Progenitor cell of endocrine pancreas (in vitro differentiated cells): ENCODE measurements at regions not wholly inside any gene's neighbourhood (a gene's known extent, or its start where the extent isn't known, plus 50 kb on each side); places are given as distances from the start of the nearest gene placed in this dataset.

ENCODE experiments used
- DNase-seq: peaks from one replicate; pipeline ENCODE4 v3.0.0; 2021; ENCODE audit warnings: low spot score; ENCODE audit not compliant: unreplicated experiment
- H3K27ac Mint-ChIP-seq: 2 replicates; pipeline ENCODE4 v1.8.0; 2021; ENCODE audit warnings: mild to moderate bottlenecking, moderate library complexity, mixed read lengths
- H3K27me3 Mint-ChIP-seq: 2 replicates; pipeline ENCODE4 v1.8.0; 2021; ENCODE audit warnings: mixed read lengths
- H3K36me3 Mint-ChIP-seq: 2 replicates; pipeline ENCODE4 v1.8.0; 2022; ENCODE audit warnings: mixed read lengths; ENCODE audit not compliant: insufficient read depth
- H3K4me1 Mint-ChIP-seq: 2 replicates; pipeline ENCODE4 v1.8.0; 2021; ENCODE audit warnings: low read depth, mixed read lengths
- H3K4me3 Mint-ChIP-seq: 2 replicates; pipeline ENCODE4 v1.8.0; 2021; ENCODE audit warnings: low read depth, mild to moderate bottlenecking, moderate library complexity, mixed read lengths
- H3K9me3 Mint-ChIP-seq: 2 replicates; pipeline ENCODE4 v1.8.0; 2021; ENCODE audit warnings: low read depth, mixed read lengths
- TF ChIP-seq, protein P1 (sequence below): fragments of 200-600 bp; sonication (generic); IDR thresholded peaks from one replicate; pipeline ENCODE4 v1.5.0; 2021; ENCODE audit warnings: antibody characterized with exemption, mild to moderate bottlenecking; ENCODE audit not compliant: unreplicated experiment

DNA sequence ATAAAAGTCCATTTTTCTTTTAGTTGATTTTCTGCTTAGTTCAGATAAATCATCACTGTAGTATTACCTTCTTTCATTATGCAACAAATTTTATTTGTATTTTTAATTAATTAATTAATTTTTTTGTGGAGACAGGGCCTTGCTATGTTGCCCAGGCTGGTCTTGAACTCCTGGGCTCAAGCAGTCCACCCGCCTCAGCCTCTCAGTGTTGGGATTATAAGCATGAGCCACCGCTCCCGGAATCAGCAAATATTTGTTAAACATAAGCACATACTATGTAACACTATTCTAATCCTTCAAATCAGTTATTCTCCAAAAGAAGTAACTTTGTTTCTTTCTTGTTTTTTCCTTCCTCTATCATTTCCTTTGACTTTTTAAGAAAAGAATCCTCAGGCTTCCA is 584.8 kb upstream of the ANKRD30A start:
- no peaks in the 10 kb centered on the region for H3K36me3 Mint-ChIP-seq
- no peak overlapping the region for H3K4me3 Mint-ChIP-seq
- peaks cover 14% of the 10 kb centered on the region for H3K4me1 Mint-ChIP-seq
- no peak overlapping the region for H3K27ac Mint-ChIP-seq
- DNase-seq: no peak
- no peaks in the 10 kb centered on the region for H3K9me3 Mint-ChIP-seq
- TF ChIP-seq, protein P1, sequence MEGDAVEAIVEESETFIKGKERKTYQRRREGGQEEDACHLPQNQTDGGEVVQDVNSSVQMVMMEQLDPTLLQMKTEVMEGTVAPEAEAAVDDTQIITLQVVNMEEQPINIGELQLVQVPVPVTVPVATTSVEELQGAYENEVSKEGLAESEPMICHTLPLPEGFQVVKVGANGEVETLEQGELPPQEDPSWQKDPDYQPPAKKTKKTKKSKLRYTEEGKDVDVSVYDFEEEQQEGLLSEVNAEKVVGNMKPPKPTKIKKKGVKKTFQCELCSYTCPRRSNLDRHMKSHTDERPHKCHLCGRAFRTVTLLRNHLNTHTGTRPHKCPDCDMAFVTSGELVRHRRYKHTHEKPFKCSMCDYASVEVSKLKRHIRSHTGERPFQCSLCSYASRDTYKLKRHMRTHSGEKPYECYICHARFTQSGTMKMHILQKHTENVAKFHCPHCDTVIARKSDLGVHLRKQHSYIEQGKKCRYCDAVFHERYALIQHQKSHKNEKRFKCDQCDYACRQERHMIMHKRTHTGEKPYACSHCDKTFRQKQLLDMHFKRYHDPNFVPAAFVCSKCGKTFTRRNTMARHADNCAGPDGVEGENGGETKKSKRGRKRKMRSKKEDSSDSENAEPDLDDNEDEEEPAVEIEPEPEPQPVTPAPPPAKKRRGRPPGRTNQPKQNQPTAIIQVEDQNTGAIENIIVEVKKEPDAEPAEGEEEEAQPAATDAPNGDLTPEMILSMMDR: no peak
- H3K27me3 Mint-ChIP-seq: no peaks in the 10 kb centered on the region

DNA sequence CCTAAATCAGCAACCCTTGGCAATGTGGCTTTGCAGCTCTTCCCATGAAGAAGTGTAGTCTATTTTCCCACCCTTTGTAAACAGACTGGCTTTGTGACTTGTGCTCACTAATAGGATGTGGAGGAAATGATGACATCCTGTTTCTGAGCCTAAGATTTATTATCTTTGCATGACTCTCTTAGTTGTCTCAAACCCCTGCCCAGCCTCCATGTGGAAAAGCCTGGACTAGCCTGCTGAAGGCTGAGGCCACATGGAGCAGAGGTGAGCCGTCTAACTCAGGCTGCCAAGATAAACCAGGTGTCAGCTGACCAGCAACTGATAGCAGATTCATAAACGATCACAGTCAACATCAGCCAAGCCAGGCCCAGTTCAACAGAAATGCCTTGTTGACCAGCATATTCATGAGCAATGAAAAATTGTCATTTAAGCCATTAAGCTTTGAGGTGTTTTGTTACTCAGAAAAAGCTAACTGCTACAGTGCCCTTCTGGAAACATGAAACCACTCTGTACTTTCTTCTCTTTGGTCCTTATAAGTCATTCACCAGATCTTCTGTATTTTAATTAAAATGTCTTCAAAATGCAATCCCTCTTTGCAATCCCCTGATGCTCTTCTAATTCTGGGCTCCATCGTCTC is 586.3 kb upstream of the ANKRD30A start:
- TF ChIP-seq, protein P1: no peak
- no peak for DNase-seq
- Mint-ChIP-seq H3K9me3 (no peaks in the 10 kb centered on the region), H3K27me3 (no peaks in the 10 kb centered on the region), H3K4me1 (peaks cover 14% of the 10 kb centered on the region), H3K36me3 (no peaks in the 10 kb centered on the region), H3K4me3 (no peak overlapping the region), H3K27ac (no peak overlapping the region)

DNA sequence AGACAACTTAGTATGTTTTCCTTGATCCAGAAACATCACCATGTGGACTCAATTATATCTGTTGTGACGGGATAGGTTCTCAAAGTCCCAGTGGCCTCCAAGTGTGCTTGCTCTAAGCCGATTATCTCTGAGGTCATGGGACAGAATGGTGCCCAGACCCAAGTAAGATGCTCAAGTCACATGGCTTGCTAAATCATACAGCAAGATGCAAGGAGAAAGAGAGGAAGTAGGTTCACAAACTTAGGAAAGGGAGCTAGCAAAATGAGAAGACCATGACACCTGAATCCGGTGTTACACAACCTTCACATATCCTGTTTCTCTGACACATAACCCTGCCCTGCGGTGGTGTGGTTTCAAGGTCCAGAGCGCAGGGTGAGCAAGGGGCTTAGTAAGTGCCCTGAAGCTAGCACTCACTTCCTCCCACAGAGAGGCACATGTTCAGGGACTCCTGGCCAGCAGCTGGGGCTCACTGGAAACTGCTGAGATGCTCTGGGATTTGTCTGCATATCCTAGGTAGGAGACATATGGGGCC is 590.9 kb upstream of the ANKRD30A start:
- H3K4me3 Mint-ChIP-seq: no peak overlapping the region
- peaks cover under 1% of the 10 kb centered on the region for H3K9me3 Mint-ChIP-seq
- TF ChIP-seq, protein P1: no peak
- DNase-seq: no peak
- peaks cover 2% of the 10 kb centered on the region for H3K4me1 Mint-ChIP-seq
- peaks cover under 1% of the 10 kb centered on the region for H3K36me3 Mint-ChIP-seq
- no peak overlapping the region for H3K27ac Mint-ChIP-seq
- no peaks in the 10 kb centered on the region for H3K27me3 Mint-ChIP-seq

DNA sequence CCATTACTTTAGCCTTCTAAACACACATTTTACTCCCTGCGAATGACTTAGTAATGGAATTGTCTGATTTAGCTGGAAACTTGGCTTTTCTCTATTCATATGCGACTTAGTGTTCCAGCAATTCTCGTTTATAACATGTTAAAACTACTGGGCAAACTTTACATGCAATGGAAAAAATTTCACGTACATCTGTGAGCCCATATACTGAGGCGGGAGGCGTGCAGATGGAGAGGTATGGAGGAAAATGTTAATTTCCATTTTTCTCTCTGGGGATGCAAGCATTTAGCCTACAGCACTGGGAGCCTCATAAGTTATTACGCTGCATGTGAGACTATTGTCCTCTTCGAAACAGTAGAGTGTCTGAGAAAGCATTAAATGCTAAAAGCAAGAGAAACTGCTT is 591.5 kb upstream of the ANKRD30A start:
- Mint-ChIP-seq H3K9me3 (peaks cover 3% of the 10 kb centered on the region), H3K36me3 (peaks cover 1% of the 10 kb centered on the region), H3K4me3 (no peak overlapping the region), H3K27me3 (no peaks in the 10 kb centered on the region), H3K4me1 (peaks cover 2% of the 10 kb centered on the region), H3K27ac (no peak overlapping the region)
- TF ChIP-seq, protein P1: no peak
- DNase-seq: no peak

DNA sequence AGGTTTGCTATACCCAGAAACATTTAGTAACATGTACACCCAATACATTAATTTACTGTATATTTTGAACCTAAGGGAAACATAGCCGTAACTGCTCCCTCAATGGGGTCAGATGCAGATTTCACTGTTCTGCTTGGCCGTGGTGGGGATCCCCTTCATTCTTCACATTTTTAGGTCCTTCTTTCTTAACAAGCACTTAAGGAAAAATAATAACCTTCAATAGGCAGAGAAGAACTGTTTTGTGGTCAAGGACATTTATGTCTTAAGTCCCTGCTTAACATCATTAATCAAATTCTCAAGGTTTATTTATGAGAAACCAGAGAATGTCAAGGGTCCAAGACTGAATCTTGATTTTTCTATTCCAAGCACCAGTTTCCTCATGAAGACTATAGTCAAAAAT is 592.1 kb upstream of the ANKRD30A start:
- H3K4me3 Mint-ChIP-seq: no peak overlapping the region
- no peak overlapping the region for H3K27ac Mint-ChIP-seq
- H3K36me3 Mint-ChIP-seq: peaks cover 3% of the 10 kb centered on the region
- TF ChIP-seq, protein P1: no peak
- peaks cover 6% of the 10 kb centered on the region for H3K9me3 Mint-ChIP-seq
- DNase-seq: no peak
- H3K4me1 Mint-ChIP-seq: peaks cover 1% of the 10 kb centered on the region
- no peaks in the 10 kb centered on the region for H3K27me3 Mint-ChIP-seq
